MV-4-11 (cell line): ENCODE measurements at regions not wholly inside any gene's neighbourhood (a gene's known extent, or its start where the extent isn't known, plus 50 kb on each side); places are given as distances from the start of the nearest gene placed in this dataset.
A peak's percentile ranks its signal among the peaks of the same experiment; 100 is the strongest.

Source experiments
- DNase-seq: peaks from one replicate; lab custom pipeline; 2025; lab: John Stamatoyannopoulos, UW

DNA sequence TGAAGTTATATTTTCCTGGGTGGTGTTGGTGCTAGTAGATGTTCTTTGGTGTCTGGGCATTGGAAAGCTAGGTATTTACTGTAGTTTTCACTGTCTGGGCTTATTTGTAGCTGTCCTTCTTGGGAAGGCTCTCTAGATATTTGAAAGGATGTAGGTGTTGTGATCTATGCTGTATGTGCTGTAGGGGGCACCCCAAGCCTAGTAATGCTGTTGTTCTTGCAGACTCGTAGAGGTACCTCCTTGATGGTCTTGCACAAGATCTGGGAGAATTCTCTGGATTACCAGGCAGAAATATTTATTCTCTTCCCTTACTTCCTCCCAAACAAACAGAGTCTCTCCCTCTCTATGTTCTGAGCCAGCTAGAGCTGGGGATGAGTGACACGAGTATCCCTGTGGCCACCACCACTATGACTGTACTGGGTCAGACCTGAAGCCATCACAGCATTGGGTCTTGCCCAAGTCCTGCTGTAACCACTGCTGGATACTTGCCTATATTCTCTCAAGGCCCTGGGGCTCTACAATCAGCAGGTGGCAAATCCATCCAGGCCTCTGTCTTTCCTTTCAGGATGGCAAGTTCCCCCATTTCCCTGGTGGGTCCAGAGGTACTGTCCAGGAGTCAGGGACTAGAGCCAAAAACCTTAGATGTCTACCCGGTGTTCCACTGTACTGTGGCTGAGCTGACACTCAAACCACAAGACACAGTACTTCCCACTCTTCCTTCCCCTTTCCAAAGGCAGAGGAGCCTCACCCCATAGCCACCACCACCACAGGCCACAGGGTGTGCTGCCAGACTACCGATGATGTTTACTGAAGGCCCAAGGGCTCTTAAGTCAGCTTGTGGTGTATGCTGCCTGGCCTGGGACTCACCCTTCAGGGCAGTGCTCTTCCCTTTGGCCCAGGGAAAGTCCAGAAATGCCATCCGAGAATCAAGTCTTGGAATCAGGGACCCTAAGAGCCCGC is 195.2 kb upstream of the DPPA4 start:
- peak; percentile 95 for DNase-seq

DNA sequence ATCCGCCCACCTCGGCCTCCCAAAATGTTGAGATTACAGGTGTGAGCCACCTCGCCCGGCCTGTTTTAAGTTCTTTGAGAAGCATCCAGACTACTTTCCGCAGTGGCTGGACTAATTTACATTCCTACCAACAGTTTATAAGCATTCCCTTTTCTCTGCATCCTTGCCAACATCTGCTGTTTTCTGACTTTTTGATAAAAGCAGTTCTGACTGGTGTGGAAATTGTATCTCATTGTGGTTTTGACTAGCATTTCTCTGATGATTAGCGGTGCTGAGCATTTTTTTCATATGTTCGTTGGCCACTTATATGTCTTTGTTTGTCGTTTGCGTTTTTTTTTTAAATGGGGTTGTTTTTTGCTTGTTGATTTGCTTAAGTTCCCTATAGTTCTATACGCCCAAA is 208.4 kb upstream of the DPPA4 start:
- no peak for DNase-seq

- no peak for DNase-seq
These were observed 211.0 kb upstream of the DPPA4 start for GRCh38 chr3:109548192-109548938.

GRCh38 chr3:109553591-109554371 is 216.4 kb upstream of the DPPA4 start:
- DNase-seq: no peak

GRCh38 chr3:109559389-109559788 is 222.0 kb upstream of the DPPA4 start:
- DNase-seq: no peak

DNA sequence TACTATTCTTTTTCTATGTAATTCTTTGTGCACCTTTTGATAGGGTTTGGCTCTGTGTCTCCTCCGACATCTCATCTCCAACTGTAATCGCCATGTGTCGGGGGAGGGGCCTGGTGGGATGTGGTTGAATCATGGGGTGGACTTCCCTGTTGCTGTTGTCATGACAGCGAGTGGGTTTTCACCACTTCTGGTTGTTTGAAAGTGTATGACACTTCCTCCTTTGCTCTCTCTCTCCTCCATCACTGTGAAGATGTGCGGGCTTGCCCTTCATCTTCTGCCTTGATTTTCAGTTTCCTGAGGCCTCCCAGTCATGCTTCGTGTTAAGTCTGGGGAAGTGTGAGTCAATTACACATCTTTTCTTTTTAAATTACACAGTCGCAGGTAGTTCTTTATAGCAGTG is 225.8 kb upstream of the DPPA4 start:
- DNase-seq: peak; percentile 93

- DNase-seq: no peak
These were observed 231.9 kb upstream of the DPPA4 start for GRCh38 chr3:109569135-109569846.

- DNase-seq: no peak
These were observed 233.1 kb upstream of the DPPA4 start for GRCh38 chr3:109570408-109570807.

- DNase-seq: no peak
These were observed 235.0 kb upstream of the DPPA4 start for GRCh38 chr3:109572301-109572700.

- DNase-seq: no peak
These were observed 259.6 kb upstream of the DPPA4 start for GRCh38 chr3:109596991-109597390.

DNA sequence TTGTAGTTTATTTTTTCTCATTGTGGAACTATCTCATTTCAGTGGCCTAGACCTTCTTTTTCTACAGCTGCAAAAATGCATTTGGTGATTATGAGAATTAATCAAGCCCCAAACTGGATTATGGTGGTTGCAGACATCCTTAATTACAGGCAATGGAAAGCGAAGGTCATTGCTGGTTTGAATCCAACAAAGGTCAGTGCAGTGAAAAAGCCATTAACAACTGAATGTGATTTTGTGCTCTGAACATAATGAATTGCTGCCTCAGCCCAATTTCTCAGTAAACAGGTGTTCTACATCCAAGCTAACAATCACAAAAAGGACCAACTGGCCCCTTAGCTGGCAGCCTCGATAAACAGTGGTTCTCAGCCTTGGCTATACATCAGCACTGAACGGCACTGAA is 260.1 kb upstream of the DPPA4 start:
- no peak for DNase-seq

DNA sequence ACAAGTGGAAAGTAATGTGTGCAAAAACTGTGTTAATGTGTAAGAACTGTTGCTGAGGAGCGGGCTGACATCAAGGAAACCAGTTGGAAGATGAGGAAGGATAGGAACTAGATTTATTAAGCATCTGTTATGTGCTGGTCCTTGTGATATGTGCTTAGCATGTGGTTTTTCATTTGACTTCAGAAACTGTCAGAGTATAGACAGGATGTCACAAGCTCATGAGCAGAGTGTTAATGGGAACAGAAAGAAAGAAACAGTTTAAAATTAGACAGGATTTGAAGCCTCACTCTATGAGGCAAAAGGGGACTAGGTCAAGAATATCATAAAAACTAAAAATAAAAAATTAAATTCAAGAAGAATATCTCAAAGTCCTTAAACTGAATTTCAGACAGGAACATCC is 270.6 kb upstream of the DPPA4 start:
- no peak for DNase-seq

GRCh38 chr3:109608574-109608973 is 271.2 kb upstream of the DPPA4 start:
- DNase-seq: no peak

GRCh38 chr3:109618766-109619378 is 281.5 kb upstream of the DPPA4 start:
- no peak for DNase-seq

DNA sequence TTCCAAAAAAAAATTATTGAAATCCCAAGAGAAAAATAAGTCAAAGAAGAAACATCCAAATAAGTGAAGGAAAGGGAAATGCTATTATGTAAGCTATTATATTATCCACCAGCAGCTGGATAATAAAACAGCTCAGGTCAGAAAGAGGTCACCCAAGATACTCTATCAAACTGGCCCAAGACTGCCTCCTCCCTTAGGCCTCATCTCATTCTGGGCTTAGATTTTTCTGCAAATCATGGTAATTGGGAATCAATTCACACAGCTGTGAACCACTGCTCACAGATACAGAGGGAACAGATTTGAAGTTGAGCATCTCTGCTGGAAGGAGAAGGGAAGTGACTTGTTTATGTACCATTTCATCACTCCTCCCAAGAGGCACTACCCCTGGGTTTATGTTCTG is 294.6 kb upstream of the DPPA4 start:
- DNase-seq: no peak

DNA sequence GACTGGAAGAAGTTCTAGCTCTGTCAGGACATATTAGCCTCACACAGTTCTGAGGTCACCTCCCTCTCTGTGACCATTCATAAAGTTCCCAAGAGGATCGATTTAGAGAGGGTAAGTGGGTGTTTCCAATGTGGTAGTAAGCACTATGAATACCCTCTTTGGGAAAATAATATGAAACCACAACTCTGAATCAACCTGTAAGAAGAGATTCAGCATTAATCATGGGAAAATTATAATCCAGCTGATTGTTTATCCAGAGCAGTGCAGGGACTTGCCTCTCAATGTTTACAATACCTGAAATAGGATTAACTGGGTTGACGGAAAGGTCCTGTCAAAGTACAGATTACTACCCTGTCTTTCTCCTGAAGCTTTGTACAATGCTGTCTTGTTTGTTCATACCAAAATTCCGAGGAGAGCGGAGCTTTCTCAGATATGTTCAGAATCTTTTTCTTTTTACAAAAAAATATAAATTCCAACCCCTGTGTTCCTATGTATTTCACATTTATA is 302.9 kb upstream of the DPPA4 start:
- no peak for DNase-seq

GRCh38 chr3:109642025-109642424 is 304.7 kb upstream of the DPPA4 start:
- no peak for DNase-seq

DNA sequence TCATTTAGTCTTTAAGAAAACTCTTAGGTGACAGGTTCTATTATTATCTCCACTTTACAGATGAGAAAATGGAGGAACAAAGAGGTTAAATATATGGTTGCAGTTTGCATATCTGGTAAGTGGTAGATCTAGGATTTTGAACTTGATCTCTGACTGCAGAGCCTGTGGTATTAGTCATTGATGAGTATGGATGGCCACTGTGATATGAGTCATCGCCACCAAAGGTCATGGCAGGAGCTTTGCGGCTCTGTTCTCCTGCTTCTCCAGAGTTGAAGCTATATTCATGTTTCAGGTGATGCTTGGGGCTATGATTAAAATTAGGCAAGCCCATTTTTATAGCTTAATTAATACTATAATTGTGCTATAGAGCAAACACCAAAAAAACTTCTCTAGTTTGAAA is 306.2 kb upstream of the DPPA4 start:
- peak; percentile 17 for DNase-seq

- DNase-seq: no peak
These were observed 307.0 kb upstream of the DPPA4 start for GRCh38 chr3:109644332-109644731.

DNA sequence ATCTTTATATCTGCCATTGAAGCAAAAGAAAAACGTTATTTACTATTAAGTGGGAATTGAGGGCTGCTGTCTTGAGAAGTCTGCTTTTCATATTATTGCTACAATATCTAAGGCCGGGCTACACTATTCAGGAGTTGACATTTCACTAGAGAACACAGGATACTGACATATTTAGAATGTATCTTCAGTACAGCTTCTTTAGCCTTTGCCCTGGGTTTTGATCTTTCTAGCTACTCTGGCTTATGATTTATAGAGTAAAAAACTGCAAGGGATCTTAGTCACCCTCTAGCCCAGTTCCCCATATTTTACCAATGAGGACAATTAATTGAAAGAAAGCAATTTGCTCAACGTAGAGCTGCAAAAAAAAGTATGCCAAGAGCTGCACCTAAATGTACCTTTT is 307.4 kb upstream of the DPPA4 start:
- DNase-seq: no peak

GRCh38 chr3:109648027-109648426 is 310.7 kb upstream of the DPPA4 start:
- DNase-seq: no peak
